Left ventricle myocardium inferior (tissue), 1 donor: ENCODE measurements at regions not wholly inside any gene's neighbourhood (a gene's known extent, or its start where the extent isn't known, plus 50 kb on each side); places are given as distances from the start of the nearest gene placed in this dataset.

Source experiments
- DNase-seq: peaks from one replicate; pipeline ENCODE4 v3.0.0-alpha.2; 2020
- H3K27ac ChIP-seq: fragments of 200-600 bp; replicated peaks from 2 replicates; pipeline ENCODE4 v1.8.0; 2021
- H3K27me3 ChIP-seq: fragments of 200-600 bp; 2 replicates; pipeline ENCODE4 v1.8.0; 2021; ENCODE audit warnings: low read depth
- H3K36me3 ChIP-seq: fragments of 200-600 bp; 2 replicates; pipeline ENCODE4 v1.8.0; 2021
- H3K4me1 ChIP-seq: fragments of 200-600 bp; 2 replicates; pipeline ENCODE4 v1.8.0; 2021
- H3K4me3 ChIP-seq: fragments of 200-600 bp; 2 replicates; pipeline ENCODE4 v1.8.0; 2021; ENCODE audit warnings: mild to moderate bottlenecking, moderate library complexity
- H3K9me3 ChIP-seq: fragments of 200-600 bp; replicated peaks from 2 replicates; pipeline ENCODE4 v1.8.0; 2021
- intact Hi-C: fragments of 100-400 bp; cut with micrococcal nuclease; formaldehyde crosslinking; loops from one replicate; pipeline ENCODE4 v1.11.0; 2022
- TF ChIP-seq, protein P1 (sequence below): fragments of 200-600 bp; IDR thresholded peaks from 2 replicates; pipeline ENCODE4 v1.8.0; 2021; ENCODE audit warnings: antibody characterized with exemption, mild to moderate bottlenecking, borderline replicate concordance
- donor health status: DM: no; HTN: yes; CAD: no; lungs with severe emphysema.

DNA sequence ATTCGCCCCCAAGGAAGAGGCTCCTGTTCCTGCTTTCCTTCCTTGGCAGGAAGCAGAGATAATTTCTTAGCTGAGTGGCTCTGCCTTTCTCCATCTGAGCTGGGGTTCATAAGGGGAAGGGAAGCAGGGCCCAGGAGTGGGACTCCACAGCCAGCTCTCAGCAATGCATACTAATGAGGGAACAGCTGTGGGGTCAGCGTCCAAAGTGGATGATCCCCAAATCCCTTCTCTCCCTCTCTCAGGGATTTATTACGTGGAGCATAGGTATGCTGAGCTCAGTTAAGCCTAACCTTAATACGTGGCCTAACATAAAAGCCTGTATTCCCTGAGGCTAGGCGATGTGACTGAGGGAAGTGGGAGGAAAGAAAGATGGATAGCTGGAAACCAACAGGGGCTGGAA is 87.3 kb upstream of the CTTNBP2NL start:
- H3K36me3 ChIP-seq: no peaks in the 10 kb centered on the region
- no peak overlapping the region for H3K27ac ChIP-seq
- H3K4me1 ChIP-seq: no peaks in the 10 kb centered on the region
- peaks cover 44% of the 10 kb centered on the region for H3K27me3 ChIP-seq
- H3K9me3 ChIP-seq: no peaks in the 10 kb centered on the region
- TF ChIP-seq, protein P1, sequence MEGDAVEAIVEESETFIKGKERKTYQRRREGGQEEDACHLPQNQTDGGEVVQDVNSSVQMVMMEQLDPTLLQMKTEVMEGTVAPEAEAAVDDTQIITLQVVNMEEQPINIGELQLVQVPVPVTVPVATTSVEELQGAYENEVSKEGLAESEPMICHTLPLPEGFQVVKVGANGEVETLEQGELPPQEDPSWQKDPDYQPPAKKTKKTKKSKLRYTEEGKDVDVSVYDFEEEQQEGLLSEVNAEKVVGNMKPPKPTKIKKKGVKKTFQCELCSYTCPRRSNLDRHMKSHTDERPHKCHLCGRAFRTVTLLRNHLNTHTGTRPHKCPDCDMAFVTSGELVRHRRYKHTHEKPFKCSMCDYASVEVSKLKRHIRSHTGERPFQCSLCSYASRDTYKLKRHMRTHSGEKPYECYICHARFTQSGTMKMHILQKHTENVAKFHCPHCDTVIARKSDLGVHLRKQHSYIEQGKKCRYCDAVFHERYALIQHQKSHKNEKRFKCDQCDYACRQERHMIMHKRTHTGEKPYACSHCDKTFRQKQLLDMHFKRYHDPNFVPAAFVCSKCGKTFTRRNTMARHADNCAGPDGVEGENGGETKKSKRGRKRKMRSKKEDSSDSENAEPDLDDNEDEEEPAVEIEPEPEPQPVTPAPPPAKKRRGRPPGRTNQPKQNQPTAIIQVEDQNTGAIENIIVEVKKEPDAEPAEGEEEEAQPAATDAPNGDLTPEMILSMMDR: no peak
- no peak for DNase-seq
- H3K4me3 ChIP-seq: no peak overlapping the region
- intact Hi-C loops: no loop called here

DNA sequence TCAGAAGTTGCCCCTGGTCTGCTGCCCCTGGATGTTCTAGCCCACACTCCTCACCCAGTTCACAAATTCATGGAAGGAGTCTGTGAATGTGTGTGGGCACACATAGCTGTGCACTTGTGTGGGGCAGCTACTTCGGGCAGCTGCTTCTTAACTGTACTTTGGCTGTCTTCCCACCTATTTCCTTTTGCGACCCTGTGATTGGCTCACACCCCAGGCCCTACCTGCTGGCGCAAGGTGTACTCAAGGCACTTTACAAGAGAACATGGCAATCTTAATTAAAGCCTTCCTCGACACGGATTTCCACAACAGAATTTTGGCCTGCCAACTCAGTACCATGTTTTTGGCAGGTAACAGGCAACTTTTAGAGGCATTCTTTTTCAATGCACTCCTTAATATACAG is 86.5 kb upstream of the CTTNBP2NL start:
- Histone ChIP-seq H3K9me3 (no peaks in the 10 kb centered on the region), H3K27me3 (peaks cover 44% of the 10 kb centered on the region), H3K4me3 (no peak overlapping the region), H3K36me3 (no peaks in the 10 kb centered on the region), H3K27ac (no peak overlapping the region), H3K4me1 (no peaks in the 10 kb centered on the region)
- DNase-seq: no peak
- intact Hi-C loops: no loop called here
- TF ChIP-seq, protein P1: no peak

DNA sequence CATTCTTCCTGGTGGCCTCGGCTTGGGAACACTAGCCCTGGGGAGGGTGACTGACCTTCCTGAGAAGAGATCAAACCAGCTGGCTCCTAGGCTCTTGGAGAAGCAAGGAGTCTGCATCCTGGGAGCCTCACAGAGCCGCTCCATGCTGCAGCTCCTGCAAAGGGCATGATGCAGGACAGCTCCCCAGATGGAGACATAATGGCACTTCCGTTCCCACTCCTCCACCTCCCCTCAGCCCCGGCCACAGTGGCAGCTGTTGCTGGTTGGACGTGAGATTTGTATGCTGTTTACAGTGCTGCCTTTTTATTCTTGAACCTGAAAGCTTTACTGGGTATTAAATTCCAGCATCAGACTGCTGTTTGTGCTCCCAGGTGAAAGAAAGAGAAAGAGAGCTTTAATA is 83.7 kb upstream of the CTTNBP2NL start:
- DNase-seq: no peak
- no peaks in the 10 kb centered on the region for H3K4me1 ChIP-seq
- H3K27me3 ChIP-seq: peaks cover 43% of the 10 kb centered on the region
- intact Hi-C loops: no loop called here
- no peak overlapping the region for H3K27ac ChIP-seq
- H3K9me3 ChIP-seq: no peaks in the 10 kb centered on the region
- TF ChIP-seq, protein P1: no peak
- no peak overlapping the region for H3K4me3 ChIP-seq
- H3K36me3 ChIP-seq: no peaks in the 10 kb centered on the region

DNA sequence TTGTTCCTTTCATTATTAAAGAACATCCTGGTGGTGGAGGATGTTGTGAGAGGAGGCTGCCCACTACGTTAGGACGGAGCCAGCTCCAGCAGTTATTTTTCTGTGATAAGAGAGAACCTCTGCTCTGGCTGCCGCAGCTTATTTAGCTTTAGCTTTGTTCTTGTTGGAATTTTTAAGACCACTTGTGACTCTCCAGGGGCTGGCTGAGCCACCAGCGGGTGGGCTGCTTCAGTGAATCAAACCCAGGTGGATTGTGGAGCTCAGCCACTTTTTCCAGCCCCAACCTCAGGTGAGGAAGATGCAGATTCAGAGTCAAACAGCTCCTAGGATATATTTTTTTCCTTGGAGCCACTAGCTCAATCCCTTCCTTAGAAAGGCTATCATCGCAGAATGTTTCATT is 83.1 kb upstream of the CTTNBP2NL start:
- intact Hi-C loops: no loop called here
- H3K4me3 ChIP-seq: no peak overlapping the region
- TF ChIP-seq, protein P1: no peak
- DNase-seq: no peak
- H3K9me3 ChIP-seq: no peaks in the 10 kb centered on the region
- H3K36me3 ChIP-seq: no peaks in the 10 kb centered on the region
- peaks cover 5% of the 10 kb centered on the region for H3K4me1 ChIP-seq
- H3K27me3 ChIP-seq: peaks cover 43% of the 10 kb centered on the region
- no peak overlapping the region for H3K27ac ChIP-seq

DNA sequence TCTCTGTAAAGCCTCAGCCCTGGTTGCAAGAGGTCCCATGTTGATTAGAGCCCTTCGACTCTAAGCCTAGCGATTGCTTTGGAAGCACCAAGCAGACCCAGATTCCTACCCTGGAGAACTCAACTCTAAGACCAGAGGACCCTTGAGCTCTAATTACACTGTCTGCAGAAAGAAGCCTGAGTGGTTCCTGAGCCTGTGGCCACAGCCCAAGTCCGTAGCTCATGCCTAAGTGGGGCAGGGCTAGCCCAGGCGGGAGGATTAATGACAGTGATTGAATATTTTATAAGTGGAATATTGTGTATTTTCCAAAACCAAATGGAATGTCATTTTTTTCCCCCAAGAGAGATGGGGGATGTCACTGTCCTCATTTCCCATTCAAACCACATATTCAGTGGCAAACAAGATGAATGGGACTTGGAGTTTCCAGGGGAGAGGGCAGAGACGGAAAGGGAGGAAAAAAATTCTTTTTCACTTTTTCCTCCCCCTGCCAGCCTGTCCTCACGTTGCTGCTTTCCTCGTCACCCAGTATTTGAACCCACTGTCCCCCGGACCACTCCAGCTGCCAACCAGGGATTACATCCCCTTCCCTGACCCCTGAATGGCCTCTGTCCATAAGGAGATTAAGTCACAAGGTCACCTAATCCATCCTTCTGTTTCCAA is 79.6 kb upstream of the CTTNBP2NL start:
- no peak for DNase-seq
- H3K27ac ChIP-seq: no peak overlapping the region
- peaks cover 12% of the 10 kb centered on the region for H3K4me1 ChIP-seq
- peaks cover 22% of the 10 kb centered on the region for H3K27me3 ChIP-seq
- TF ChIP-seq, protein P1: no peak
- no peak overlapping the region for H3K4me3 ChIP-seq
- no peaks in the 10 kb centered on the region for H3K9me3 ChIP-seq
- intact Hi-C loops: no loop called here
- no peaks in the 10 kb centered on the region for H3K36me3 ChIP-seq
